Uterus (tissue), 2 donors: ENCODE measurements at regions not wholly inside any gene's neighbourhood (a gene's known extent, or its start where the extent isn't known, plus 50 kb on each side); places are given as distances from the start of the nearest gene placed in this dataset.

Experiments
- POLR2A ChIP-seq, 2 donors: fragments of 450-650 bp; IDR thresholded peaks; one replicate each; pipeline ENCODE4 v1.6.1; 2016; ENCODE audit warnings: antibody characterized with exemption in 2 of 2, mild to moderate bottlenecking in 1 of 2, moderate library complexity in 1 of 2
- TF ChIP-seq, protein P1 (sequence below), 4 experiments: fragments of 200-600 bp in 2 of 4; fragments of 450-650 bp in 2 of 4; sonication (generic) in 2 of 4; IDR thresholded peaks; one replicate each; pipeline ENCODE4 v1.5.1; 2016 to 2019; ENCODE audit warnings: antibody characterized with exemption in 4 of 4, mild to moderate bottlenecking in 2 of 4, moderate library complexity in 1 of 4

DNA sequence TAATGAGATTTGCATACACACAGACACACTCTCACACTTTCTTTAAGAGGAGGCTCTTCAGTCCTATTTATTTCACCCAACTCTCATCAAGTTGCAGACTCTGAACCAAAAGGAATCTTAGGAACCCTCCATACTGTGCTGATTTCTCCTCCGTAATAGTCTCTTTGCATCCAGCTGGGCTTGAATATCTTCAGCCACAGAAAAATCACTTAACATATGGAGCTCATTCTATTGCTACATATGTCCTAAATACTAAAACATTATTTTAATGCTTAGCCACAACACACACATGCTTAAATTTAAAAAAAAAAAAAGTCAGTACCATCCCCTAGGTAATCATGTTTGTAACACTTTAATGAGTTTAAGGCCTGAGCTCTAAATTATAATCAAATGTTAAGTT, 287.5 kb upstream of the CNTN6 start:
- TF ChIP-seq, protein P1, sequence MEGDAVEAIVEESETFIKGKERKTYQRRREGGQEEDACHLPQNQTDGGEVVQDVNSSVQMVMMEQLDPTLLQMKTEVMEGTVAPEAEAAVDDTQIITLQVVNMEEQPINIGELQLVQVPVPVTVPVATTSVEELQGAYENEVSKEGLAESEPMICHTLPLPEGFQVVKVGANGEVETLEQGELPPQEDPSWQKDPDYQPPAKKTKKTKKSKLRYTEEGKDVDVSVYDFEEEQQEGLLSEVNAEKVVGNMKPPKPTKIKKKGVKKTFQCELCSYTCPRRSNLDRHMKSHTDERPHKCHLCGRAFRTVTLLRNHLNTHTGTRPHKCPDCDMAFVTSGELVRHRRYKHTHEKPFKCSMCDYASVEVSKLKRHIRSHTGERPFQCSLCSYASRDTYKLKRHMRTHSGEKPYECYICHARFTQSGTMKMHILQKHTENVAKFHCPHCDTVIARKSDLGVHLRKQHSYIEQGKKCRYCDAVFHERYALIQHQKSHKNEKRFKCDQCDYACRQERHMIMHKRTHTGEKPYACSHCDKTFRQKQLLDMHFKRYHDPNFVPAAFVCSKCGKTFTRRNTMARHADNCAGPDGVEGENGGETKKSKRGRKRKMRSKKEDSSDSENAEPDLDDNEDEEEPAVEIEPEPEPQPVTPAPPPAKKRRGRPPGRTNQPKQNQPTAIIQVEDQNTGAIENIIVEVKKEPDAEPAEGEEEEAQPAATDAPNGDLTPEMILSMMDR (IDR thresholded peaks at IDR 0.05): no peak
- TF ChIP-seq POLR2A (IDR thresholded peaks at IDR 0.05): no peak
